Caco-2 (cell line): ENCODE measurements at regions not wholly inside any gene's neighbourhood (a gene's known extent, or its start where the extent isn't known, plus 50 kb on each side); places are given as distances from the start of the nearest gene placed in this dataset.

Experiments used
- BruUV-seq: library from RNA; stranded (reverse); fragments of 400-500 nt; replicated peaks from 2 replicates; lab custom pipeline; 2021; lab: Mats Ljungman, UMichigan
- CTCF ChIA-PET: fragments of 300-600 bp; sonication (Branson Sonifier 250); formaldehyde crosslinking; loops from one replicate; lab custom pipeline; 2022; ENCODE audit warnings: antibody characterized with exemption; lab: Charles Lee
- POLR2A ChIA-PET: fragments of 300-600 bp; sonication (Branson Sonifier 250); formaldehyde crosslinking; loops from one replicate; lab custom pipeline; 2022; ENCODE audit warnings: antibody characterized with exemption; lab: Charles Lee
- DNase-seq, 2 experiments: peaks; one replicate each; pipeline versions ENCODE4 v3.0.0 to v3.0.0-alpha.2; 2020 to 2022
- H3K27me3 ChIP-seq: replicated peaks from 2 replicates; pipeline ENCODE4 v1.6.0; 2011; ENCODE audit warnings: low read length; ENCODE audit not compliant: control insufficient read depth, insufficient read depth
- H3K36me3 ChIP-seq: 2 replicates; pipeline ENCODE4 v1.5.1; 2011; ENCODE audit warnings: low read length; ENCODE audit not compliant: control insufficient read depth, insufficient read depth
- H3K4me1 ChIP-seq: fragments of 250-450 bp; sonication (Bioruptor Pico); 2 replicates; pipeline ENCODE4 v1.5.1; 2020; ENCODE audit warnings: mild to moderate bottlenecking
- H3K4me3 ChIP-seq: 2 replicates; pipeline ENCODE4 v1.5.1; 2011; ENCODE audit warnings: low read depth, mild to moderate bottlenecking, control low read depth, low read length
- H3K9me3 ChIP-seq: fragments of 250-450 bp; sonication (Bioruptor Pico); 2 replicates; pipeline ENCODE4 v1.5.1; 2020; ENCODE audit warnings: mild to moderate bottlenecking, moderate library complexity
- H3K27ac Mint-ChIP-seq: one replicate; pipeline ENCODE4 v1.8.0; 2022; ENCODE audit warnings: mixed read lengths; ENCODE audit not compliant: unreplicated experiment
- H3K27me3 Mint-ChIP-seq: one replicate; pipeline ENCODE4 v1.8.0; 2022; ENCODE audit warnings: mixed read lengths; ENCODE audit not compliant: insufficient read depth, unreplicated experiment
- H3K36me3 Mint-ChIP-seq: one replicate; pipeline ENCODE4 v1.8.0; 2022; ENCODE audit warnings: mild to moderate bottlenecking, mixed read lengths; ENCODE audit not compliant: insufficient read depth, unreplicated experiment
- H3K4me1 Mint-ChIP-seq: one replicate; pipeline ENCODE4 v1.8.0; 2022; ENCODE audit warnings: low read depth, mixed read lengths; ENCODE audit not compliant: unreplicated experiment
- H3K4me3 Mint-ChIP-seq: one replicate; pipeline ENCODE4 v1.8.0; 2022; ENCODE audit warnings: mild to moderate bottlenecking, moderate library complexity, mixed read lengths; ENCODE audit not compliant: unreplicated experiment
- H3K9me3 Mint-ChIP-seq: one replicate; pipeline ENCODE4 v1.8.0; 2022; ENCODE audit warnings: mixed read lengths; ENCODE audit not compliant: unreplicated experiment
- CTCF ChIP-seq, 2 experiments: fragments of 200-600 bp in 1 of 2; IDR thresholded peaks; 1 replicate in 1 of 2; 2 replicates in 1 of 2; pipeline versions ENCODE4 v1.5.1 to v1.8.0; 2011 to 2022; ENCODE audit warnings: antibody characterized with exemption in 1 of 2, control low read depth in 1 of 2, inconsistent platforms in 1 of 2, low read depth in 1 of 2, low read length in 1 of 2, mild to moderate bottlenecking in 1 of 2, moderate library complexity in 1 of 2; ENCODE audit not compliant: insufficient read depth in 1 of 2, severe bottlenecking in 1 of 2, unreplicated experiment in 1 of 2
- intact Hi-C: fragments of 100-400 bp; cut with micrococcal nuclease; formaldehyde crosslinking; loops from one replicate; pipeline ENCODE4 v1.10.0; 2022; ENCODE audit not compliant: unreplicated experiment

- H3K27me3 Mint-ChIP-seq: peaks cover 5% of the 10 kb centered on the region
- no peak overlapping the region for H3K4me3 ChIP-seq
- DNase-seq: no peak
- no peak overlapping the region for H3K27ac Mint-ChIP-seq
- intact Hi-C loops: no loop called here
- H3K36me3 Mint-ChIP-seq: no peaks in the 10 kb centered on the region
- H3K9me3 Mint-ChIP-seq: no peaks in the 10 kb centered on the region
- H3K4me3 Mint-ChIP-seq: no peak overlapping the region
- no TSS peak for BruUV-seq
- H3K4me1 Mint-ChIP-seq: no peaks in the 10 kb centered on the region
- ChIA-PET CTCF (interaction anchor here (0.8 kb wide), 1 partner anchor 31 kb away, joined by 4 read pairs; no protein-coding TSS in a partner anchor), POLR2A (no interaction called here)
- no peaks in the 10 kb centered on the region for H3K36me3 ChIP-seq
- no peaks in the 10 kb centered on the region for H3K9me3 ChIP-seq
- no peaks in the 10 kb centered on the region for H3K4me1 ChIP-seq
- TF ChIP-seq CTCF (IDR thresholded peaks at IDR 0.05; ENCODE audit: insufficient read depth in 1 of 2, low read depth in 1 of 2, low read length in 1 of 2, severe bottlenecking in 1 of 2, unreplicated experiment in 1 of 2): no peak
- H3K27me3 ChIP-seq: no peaks in the 10 kb centered on the region
Observed at GRCh38 chr17:31686495-31686894, 172.5 kb downstream of the COPRS start.

GRCh38 chr17:31684901-31685300 lies 174.1 kb downstream of the COPRS start:
- no peak overlapping the region for H3K4me3 Mint-ChIP-seq
- TF ChIP-seq CTCF (IDR thresholded peaks at IDR 0.05; ENCODE audit: insufficient read depth in 1 of 2, low read depth in 1 of 2, low read length in 1 of 2, severe bottlenecking in 1 of 2, unreplicated experiment in 1 of 2): no peak
- H3K4me3 ChIP-seq: no peak overlapping the region
- H3K27me3 ChIP-seq: 0 out of 2 replicates have a peak, but pooled peaks cover under 1% of the 10 kb centered on the region
- no peak overlapping the region for H3K27ac Mint-ChIP-seq
- ChIA-PET POLR2A (no interaction called here), CTCF (no interaction called here)
- intact Hi-C loops: no loop called here
- H3K27me3 Mint-ChIP-seq: peaks cover 9% of the 10 kb centered on the region
- DNase-seq: no peak
- no peaks in the 10 kb centered on the region for H3K4me1 ChIP-seq
- no peaks in the 10 kb centered on the region for H3K36me3 ChIP-seq
- no peaks in the 10 kb centered on the region for H3K4me1 Mint-ChIP-seq
- BruUV-seq: no TSS peak
- no peaks in the 10 kb centered on the region for H3K36me3 Mint-ChIP-seq
- H3K9me3 Mint-ChIP-seq: no peaks in the 10 kb centered on the region
- H3K9me3 ChIP-seq: no peaks in the 10 kb centered on the region

- Histone ChIP-seq H3K36me3 (no peaks in the 10 kb centered on the region), H3K4me3 (no peak overlapping the region), H3K27me3 (0 out of 2 replicates have a peak, but pooled peaks cover 2% of the 10 kb centered on the region), H3K9me3 (no peaks in the 10 kb centered on the region), H3K4me1 (no peaks in the 10 kb centered on the region)
- Mint-ChIP-seq H3K4me1 (no peaks in the 10 kb centered on the region), H3K9me3 (no peaks in the 10 kb centered on the region), H3K27ac (no peak overlapping the region), H3K4me3 (no peak overlapping the region), H3K36me3 (no peaks in the 10 kb centered on the region), H3K27me3 (peaks cover 9% of the 10 kb centered on the region)
- ChIA-PET CTCF (no interaction called here), POLR2A (no interaction called here)
- no peak for TF ChIP-seq CTCF (IDR thresholded peaks at IDR 0.05; ENCODE audit: insufficient read depth in 1 of 2, low read depth in 1 of 2, low read length in 1 of 2, severe bottlenecking in 1 of 2, unreplicated experiment in 1 of 2)
- no TSS peak for BruUV-seq
- intact Hi-C loops: no loop called here
- no peak for DNase-seq
Observed at GRCh38 chr17:31680126-31680525, 178.9 kb downstream of the COPRS start.
